H1 (cell line): ENCODE measurements at regions not wholly inside any gene's neighbourhood (a gene's known extent, or its start where the extent isn't known, plus 50 kb on each side); places are given as distances from the start of the nearest gene placed in this dataset.

Source experiments
- BACH1 ChIP-seq: IDR thresholded peaks from 2 replicates; pipeline ENCODE4 v1.6.1; 2012; ENCODE audit warnings: low read length, improper control_type of control experiment
- CBX5 ChIP-seq: fragments of 300-800, 300-1000 bp; sonication (generic); IDR thresholded peaks from 2 replicates; pipeline ENCODE4 v1.7.1; 2016; ENCODE audit warnings: antibody characterized with exemption, low read length, low read depth
- RXRA ChIP-seq: IDR thresholded peaks from 2 replicates; pipeline ENCODE4 v1.6.1; 2011; ENCODE audit warnings: low read depth, mild to moderate bottlenecking, low read length, moderate library complexity; ENCODE audit not compliant: insufficient read depth
- TCF12 ChIP-seq: IDR thresholded peaks from 2 replicates; pipeline ENCODE4 v1.6.1; 2011; ENCODE audit warnings: low read depth, mild to moderate bottlenecking, low read length

DNA sequence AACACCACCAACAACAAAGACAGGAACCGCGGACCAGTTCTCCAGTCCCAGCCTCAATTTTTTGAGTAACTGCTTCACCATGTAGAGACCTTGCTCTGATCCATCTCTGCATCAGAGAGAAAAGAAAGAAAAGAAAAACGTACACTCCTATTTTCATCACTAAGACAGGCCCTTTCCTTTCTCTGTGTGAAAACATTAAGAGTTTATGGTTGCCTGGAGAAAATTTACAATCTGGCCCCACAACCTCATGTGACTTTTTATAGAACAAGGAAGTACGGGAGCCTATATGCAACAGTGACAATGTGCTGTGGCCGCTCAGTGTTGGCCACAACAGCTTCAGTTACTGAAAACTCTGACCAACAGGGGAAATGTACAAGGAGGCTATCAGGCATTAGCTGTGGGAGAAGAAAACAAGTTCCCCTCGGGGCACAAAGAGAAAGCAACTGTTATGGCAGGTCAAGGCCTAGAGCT lies 272.9 kb upstream of the PTGER4 start (continued):
- TF ChIP-seq TCF12 (no peak), BACH1 (no peak), RXRA (no peak), CBX5 (no peak)
